ENCODE measurements at regions not wholly inside any gene's neighbourhood (a gene's known extent, or its start where the extent isn't known, plus 50 kb on each side); places are given as distances from the start of the nearest gene placed in this dataset.

DNA sequence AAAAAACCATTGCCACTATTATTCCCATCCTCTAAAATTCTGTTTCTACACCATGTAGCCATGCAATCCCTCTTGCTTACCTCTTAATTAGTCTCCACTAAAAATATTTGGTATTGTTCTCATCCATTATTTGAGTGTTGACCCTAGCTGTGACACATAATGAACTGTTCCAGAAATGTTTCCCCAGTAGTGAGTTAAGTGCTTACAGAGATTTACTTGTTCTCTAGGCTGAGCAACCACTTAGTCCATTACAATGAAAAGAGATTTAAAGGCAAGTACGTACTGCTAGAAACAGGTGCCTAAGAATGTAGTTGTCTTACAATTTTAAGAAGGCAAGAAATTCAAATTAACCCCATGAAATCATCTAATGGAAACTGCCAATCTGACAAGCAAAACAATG, 112.7 kb upstream of the PTPN13 start:
- Histone ChIP-seq H3K27ac (no peak overlapping the region), H3K36me3 (no peaks in the 10 kb centered on the region), H3K4me3 (no peak overlapping the region), H3K4me1 (peaks cover 0 to 25% (median 8%) of the 10 kb centered on the region in 3 donors), H3K27me3 (no peaks in the 10 kb centered on the region), H3K9me3 (no peaks in the 10 kb centered on the region)
- 56 to 93% methylated on average over 1 of the region's 1 CpG for whole genome bisulfite sequencing, 2 donors (ENCODE audit: low coverage in 1 of 2)
- no peak for TF ChIP-seq CTCF (IDR thresholded peaks at IDR 0.05)
- TF ChIP-seq POLR2AphosphoS5 (IDR thresholded peaks at IDR 0.05) = no peak
- TF ChIP-seq POLR2A (IDR thresholded peaks at IDR 0.05) = no peak
- TF ChIP-seq EP300 (IDR thresholded peaks at IDR 0.05) = no peak
- ATAC-seq = no peak

GRCh38 chr4:86482306-86483172, 111.6 kb upstream of the PTPN13 start:
- Histone ChIP-seq H3K27ac (peak overlapping the region in 1 of 4 donors; percentile 43), H3K4me1 (peaks cover 0 to 25% (median 8%) of the 10 kb centered on the region in 3 donors), H3K9me3 (no peaks in the 10 kb centered on the region), H3K4me3 (peak overlapping the region in 1 of 2 donors; percentile 4), H3K36me3 (no peaks in the 10 kb centered on the region), H3K27me3 (no peaks in the 10 kb centered on the region)
- no peak for ATAC-seq
- WGBS, 2 donors (ENCODE audit: low coverage in 1 of 2) = 21 to 27% methylated on average over 5 of the region's 5 CpGs
- no peak for TF ChIP-seq POLR2AphosphoS5 (IDR thresholded peaks at IDR 0.05)
- no peak for TF ChIP-seq EP300 (IDR thresholded peaks at IDR 0.05)
- TF ChIP-seq POLR2A (IDR thresholded peaks at IDR 0.05) = no peak
- TF ChIP-seq CTCF (IDR thresholded peaks at IDR 0.05) = no peak

GRCh38 chr4:86483173-86483490, 111.0 kb upstream of the PTPN13 start:
- H3K27me3 ChIP-seq = no peaks in the 10 kb centered on the region
- ATAC-seq = no peak
- H3K4me3 ChIP-seq = peak overlapping the region in 1 of 2 donors; percentile 4
- H3K27ac ChIP-seq = peak overlapping the region in 1 of 4 donors; percentile 43
- H3K36me3 ChIP-seq = no peaks in the 10 kb centered on the region
- WGBS, 2 donors (ENCODE audit: low coverage in 1 of 2) = 33 to 42% methylated on average over 2 of the region's 2 CpGs
- H3K9me3 ChIP-seq = no peaks in the 10 kb centered on the region
- peaks cover 0 to 25% (median 8%) of the 10 kb centered on the region in 3 donors for H3K4me1 ChIP-seq
- no peak for TF ChIP-seq CTCF (IDR thresholded peaks at IDR 0.05)
- no peak for TF ChIP-seq POLR2A (IDR thresholded peaks at IDR 0.05)
- no peak for TF ChIP-seq POLR2AphosphoS5 (IDR thresholded peaks at IDR 0.05)
- TF ChIP-seq EP300 (IDR thresholded peaks at IDR 0.05) = no peak

DNA sequence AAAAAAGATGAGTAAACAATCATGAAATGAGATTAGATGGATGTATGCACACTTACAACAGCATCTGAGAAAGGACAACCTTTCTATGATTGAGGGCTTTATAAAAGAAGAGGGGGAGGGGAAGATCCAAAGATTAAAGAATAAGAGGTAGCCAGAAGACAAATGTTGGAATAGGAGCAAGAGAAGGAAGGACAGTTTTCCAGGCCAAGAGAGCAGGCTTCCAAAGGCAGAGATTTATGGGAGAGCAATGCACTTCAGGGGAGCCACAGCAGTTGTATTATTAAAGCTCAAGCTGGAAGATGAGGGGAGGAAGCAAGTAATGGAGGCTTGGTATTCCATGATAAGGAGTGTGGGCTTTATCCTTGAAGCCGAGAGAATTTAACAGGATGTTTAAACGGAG, 110.3 kb upstream of the PTPN13 start:
- Histone ChIP-seq H3K36me3 (no peaks in the 10 kb centered on the region), H3K27ac (no peak overlapping the region), H3K9me3 (no peaks in the 10 kb centered on the region), H3K27me3 (no peaks in the 10 kb centered on the region), H3K4me1 (peaks cover 0 to 25% (median 8%) of the 10 kb centered on the region in 3 donors), H3K4me3 (no peak overlapping the region)
- TF ChIP-seq EP300 (IDR thresholded peaks at IDR 0.05) = no peak
- no peak for TF ChIP-seq POLR2A (IDR thresholded peaks at IDR 0.05)
- TF ChIP-seq POLR2AphosphoS5 (IDR thresholded peaks at IDR 0.05) = no peak
- no peak for TF ChIP-seq CTCF (IDR thresholded peaks at IDR 0.05)
- 59 to 70% methylated on average over 2 of the region's 2 CpGs for WGBS, 2 donors (ENCODE audit: low coverage in 1 of 2)
- ATAC-seq = no peak

- Histone ChIP-seq H3K27me3 (no peaks in the 10 kb centered on the region), H3K4me3 (no peak overlapping the region), H3K9me3 (no peaks in the 10 kb centered on the region), H3K27ac (no peak overlapping the region), H3K36me3 (no peaks in the 10 kb centered on the region), H3K4me1 (peaks cover 0 to 25% (median 8%) of the 10 kb centered on the region in 3 donors)
- no peak for ATAC-seq
- TF ChIP-seq POLR2AphosphoS5 (IDR thresholded peaks at IDR 0.05) (no peak), EP300 (IDR thresholded peaks at IDR 0.05) (no peak), POLR2A (IDR thresholded peaks at IDR 0.05) (no peak), CTCF (IDR thresholded peaks at IDR 0.05) (no peak)
- 81 to 100% methylated on average over 2 to 3 of the region's 3 CpGs for WGBS, 2 donors (ENCODE audit: low coverage in 1 of 2)
Measured at GRCh38 chr4:86484241-86484640, 109.9 kb upstream of the PTPN13 start.

Data from gastroesophageal sphincter (tissue), 4 donors.